ENCODE measurements at regions not wholly inside any gene's neighbourhood (a gene's known extent, or its start where the extent isn't known, plus 50 kb on each side); places are given as distances from the start of the nearest gene placed in this dataset.

DNA sequence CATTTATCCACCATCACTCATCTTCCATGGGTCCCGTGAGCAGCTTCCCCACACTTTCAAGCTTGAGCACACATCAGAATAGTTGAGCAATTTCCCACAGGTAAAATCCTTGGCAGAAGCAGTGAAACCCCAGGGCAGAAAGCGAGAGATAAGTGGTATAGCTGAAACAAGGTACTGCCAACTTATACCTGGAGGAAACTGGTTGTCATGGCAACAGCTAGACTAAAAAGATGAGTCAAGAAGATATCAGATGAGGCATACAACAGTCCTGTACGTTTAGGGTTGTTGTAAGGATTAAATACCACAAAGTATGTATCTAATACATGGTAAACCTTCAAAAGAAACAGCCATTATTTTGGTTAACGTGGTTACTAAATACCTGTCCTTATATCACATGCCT, 66.9 kb upstream of the PHOX2B start:
- TF ChIP-seq POLR2A (IDR thresholded peaks at IDR 0.05) = no peak
- no peak for TF ChIP-seq CTCF (IDR thresholded peaks at IDR 0.05)

Measured in esophagus squamous epithelium (tissue), 4 donors.